AG09319 (cell line): ENCODE measurements at regions not wholly inside any gene's neighbourhood (a gene's known extent, or its start where the extent isn't known, plus 50 kb on each side); places are given as distances from the start of the nearest gene placed in this dataset.

Source experiments
- DNase-seq: peaks from one replicate; pipeline ENCODE4 v3.0.0-alpha.2; 2010; ENCODE audit warnings: low read depth; ENCODE audit errors: extremely low read depth
- CTCF ChIP-seq: IDR thresholded peaks from 2 replicates; pipeline ENCODE4 v1.5.1; 2011; ENCODE audit warnings: low read depth, mild to moderate bottlenecking, inconsistent platforms, low read length, moderate library complexity

GRCh38 chr12:19998411-19998810 lies 369.9 kb upstream of the PDE3A start:
- TF ChIP-seq CTCF: no peak
- DNase-seq: no peak

- no peak for TF ChIP-seq CTCF
- DNase-seq: no peak
These were observed 369.2 kb upstream of the PDE3A start for GRCh38 chr12:19998961-19999804.

GRCh38 chr12:19999805-20000138 lies 368.6 kb upstream of the PDE3A start:
- TF ChIP-seq CTCF: no peak
- no peak for DNase-seq

GRCh38 chr12:20000229-20000849 lies 368.0 kb upstream of the PDE3A start:
- TF ChIP-seq CTCF: no peak

GRCh38 chr12:20003252-20003651 lies 365.1 kb upstream of the PDE3A start:
- DNase-seq: no peak
- TF ChIP-seq CTCF: no peak

More at GRCh38 chr12:20000229-20000849, 368.0 kb upstream of the PDE3A start:
- no peak for DNase-seq

- TF ChIP-seq CTCF: no peak
- DNase-seq: no peak
These were observed 363.4 kb upstream of the PDE3A start for GRCh38 chr12:20004952-20005351.
